Endodermal cell (in vitro differentiated cells): ENCODE measurements at regions not wholly inside any gene's neighbourhood (a gene's known extent, or its start where the extent isn't known, plus 50 kb on each side); places are given as distances from the start of the nearest gene placed in this dataset.
A peak's percentile ranks its signal among the peaks of the same experiment; 100 is the strongest.

ENCODE experiments used
- DNase-seq: peaks from one replicate; pipeline ENCODE4 v3.0.0-alpha.2; 2017
- H3K27ac ChIP-seq: 2 replicates; pipeline ENCODE4 v1.5.1; 2013; ENCODE audit warnings: mild to moderate bottlenecking, low read depth, low read length, moderate library complexity
- H3K27me3 ChIP-seq: 2 replicates; pipeline ENCODE4 v1.6.1; 2013; ENCODE audit warnings: mild to moderate bottlenecking, low read length, moderate library complexity; ENCODE audit not compliant: insufficient read depth, control insufficient read depth, poor library complexity, severe bottlenecking
- H3K36me3 ChIP-seq: 2 replicates; pipeline ENCODE4 v1.7.0; 2013; ENCODE audit warnings: mild to moderate bottlenecking, low read length, moderate library complexity; ENCODE audit not compliant: control insufficient read depth, insufficient read depth
- H3K4me1 ChIP-seq: one replicate; pipeline ENCODE4 v1.7.0; 2013; ENCODE audit warnings: low read length; ENCODE audit not compliant: control insufficient read depth, insufficient read depth
- H3K4me3 ChIP-seq: 2 replicates; pipeline ENCODE4 v1.5.1; 2013; ENCODE audit warnings: mild to moderate bottlenecking, low read length, moderate library complexity
- H3K9ac ChIP-seq: 2 replicates; pipeline ENCODE4 v1.6.1; 2013; ENCODE audit warnings: mild to moderate bottlenecking, low read length, moderate library complexity; ENCODE audit not compliant: poor library complexity, severe bottlenecking; ENCODE audit errors: extremely low read depth
- H3K9me3 ChIP-seq: 2 replicates; pipeline ENCODE4 v1.6.1; 2013; ENCODE audit warnings: mild to moderate bottlenecking, low read length, moderate library complexity; ENCODE audit not compliant: control insufficient read depth
- H3K27ac Mint-ChIP-seq: 2 replicates; pipeline ENCODE4 v1.8.0; 2020; ENCODE audit warnings: mixed read lengths
- H3K27me3 Mint-ChIP-seq: 2 replicates; pipeline ENCODE4 v1.8.0; 2021; ENCODE audit warnings: mild to moderate bottlenecking, mixed read lengths; ENCODE audit not compliant: insufficient read depth
- H3K36me3 Mint-ChIP-seq: 2 replicates; pipeline ENCODE4 v1.8.0; 2020; ENCODE audit warnings: low read depth, mixed read lengths
- H3K4me1 Mint-ChIP-seq: 2 replicates; pipeline ENCODE4 v1.8.0; 2020; ENCODE audit warnings: mixed read lengths
- H3K4me3 Mint-ChIP-seq: 2 replicates; pipeline ENCODE4 v1.8.0; 2020; ENCODE audit warnings: mild to moderate bottlenecking, moderate library complexity, mixed read lengths
- H3K9me3 Mint-ChIP-seq: 2 replicates; pipeline ENCODE4 v1.8.0; 2020; ENCODE audit warnings: mild to moderate bottlenecking, mixed read lengths
- CTCF ChIP-seq: fragments of 200-600 bp; sonication (generic); conservative IDR thresholded peaks from 2 replicates; pipeline ENCODE4 v1.5.0; 2021; ENCODE audit warnings: antibody characterized with exemption, mild to moderate bottlenecking
- WGBS, 2 experiments: methylation state at CpG; one replicate each; pipeline versions ENCODE4 v1.1.5 to v1.1.7; 2013; ENCODE audit warnings: missing lambda C conversion rate in 2 of 2, mixed read lengths in 1 of 2; ENCODE audit not compliant: insufficient coverage in 1 of 2, insufficient read length in 1 of 2; 5-methylcytosine and 5-hydroxymethylcytosine counted together

GRCh38 chr12:131500564-131500963, 210.3 kb upstream of the SFSWAP start:
- Histone ChIP-seq H3K27ac (no peak overlapping the region), H3K9ac (no peak overlapping the region), H3K9me3 (no peaks in the 10 kb centered on the region), H3K36me3 (no peaks in the 10 kb centered on the region), H3K4me1 (no peaks in the 10 kb centered on the region), H3K27me3 (no peaks in the 10 kb centered on the region), H3K4me3 (no peak overlapping the region)
- Mint-ChIP-seq H3K36me3 (no peaks in the 10 kb centered on the region), H3K4me1 (no peaks in the 10 kb centered on the region), H3K27me3 (peaks cover 2% of the 10 kb centered on the region), H3K4me3 (no peak overlapping the region), H3K27ac (no peak overlapping the region), H3K9me3 (no peaks in the 10 kb centered on the region)
- no peak for DNase-seq
- no peak for TF ChIP-seq CTCF
- WGBS, 2 experiments: 94 to 98% methylated on average over 8 to 9 of the region's 10 CpGs

- H3K36me3 Mint-ChIP-seq: no peaks in the 10 kb centered on the region
- TF ChIP-seq CTCF: no peak
- H3K27me3 ChIP-seq: no peaks in the 10 kb centered on the region
- WGBS, 2 experiments: 59 to 100% methylated on average over 3 to 9 of the region's 9 CpGs
- DNase-seq: peak; percentile 39
- no peaks in the 10 kb centered on the region for H3K36me3 ChIP-seq
- H3K27me3 Mint-ChIP-seq: no peaks in the 10 kb centered on the region
- no peak overlapping the region for H3K27ac Mint-ChIP-seq
- no peaks in the 10 kb centered on the region for H3K4me1 Mint-ChIP-seq
- no peaks in the 10 kb centered on the region for H3K4me1 ChIP-seq
- no peak overlapping the region for H3K4me3 Mint-ChIP-seq
- no peak overlapping the region for H3K9ac ChIP-seq
- H3K4me3 ChIP-seq: no peak overlapping the region
- H3K27ac ChIP-seq: no peak overlapping the region
- H3K9me3 Mint-ChIP-seq: no peaks in the 10 kb centered on the region
- H3K9me3 ChIP-seq: no peaks in the 10 kb centered on the region
Observed at GRCh38 chr12:131505561-131505960, 205.3 kb upstream of the SFSWAP start.

- peak; percentile 33 for DNase-seq
- 94 to 95% methylated on average over 6 of the region's 6 CpGs for WGBS, 2 experiments
- Histone ChIP-seq H3K9ac (no peak overlapping the region), H3K27me3 (no peaks in the 10 kb centered on the region), H3K27ac (no peak overlapping the region), H3K36me3 (no peaks in the 10 kb centered on the region), H3K9me3 (no peaks in the 10 kb centered on the region), H3K4me3 (no peak overlapping the region), H3K4me1 (no peaks in the 10 kb centered on the region)
- Mint-ChIP-seq H3K36me3 (no peaks in the 10 kb centered on the region), H3K9me3 (no peaks in the 10 kb centered on the region), H3K27ac (no peak overlapping the region), H3K4me3 (no peak overlapping the region), H3K4me1 (peaks cover 5% of the 10 kb centered on the region), H3K27me3 (no peaks in the 10 kb centered on the region)
- TF ChIP-seq CTCF: no peak
Observed at GRCh38 chr12:131506426-131506825, 204.5 kb upstream of the SFSWAP start.
